Fibroblast of lung (primary cell): ENCODE measurements at regions not wholly inside any gene's neighbourhood (a gene's known extent, or its start where the extent isn't known, plus 50 kb on each side); places are given as distances from the start of the nearest gene placed in this dataset.

Experiments used
- DNase-seq, 2 donors: peaks; one replicate each; pipeline versions ENCODE4 v3.0.0 to v3.0.0-alpha.2; 2010; ENCODE audit warnings: low read depth in 2 of 2
- H2AFZ ChIP-seq: 2 replicates; pipeline ENCODE4 v1.5.1; 2012; ENCODE audit warnings: low read length, control low read depth, inconsistent platforms
- H3K27ac ChIP-seq: 2 replicates; pipeline ENCODE4 v1.5.1; 2011; ENCODE audit warnings: low read length, control low read depth; ENCODE audit not compliant: insufficient read depth
- H3K27me3 ChIP-seq: 2 replicates; pipeline ENCODE4 v1.5.1; 2011; ENCODE audit warnings: mild to moderate bottlenecking, low read length; ENCODE audit not compliant: control insufficient read depth, insufficient read depth
- H3K36me3 ChIP-seq: 2 replicates; pipeline ENCODE4 v1.5.1; 2011; ENCODE audit warnings: low read length; ENCODE audit not compliant: control insufficient read depth, insufficient read depth
- H3K4me1 ChIP-seq: 2 replicates; pipeline ENCODE4 v1.5.1; 2011; ENCODE audit warnings: low read length; ENCODE audit not compliant: control insufficient read depth, insufficient read depth; ENCODE audit errors: extremely low read depth
- H3K4me2 ChIP-seq: 2 replicates; pipeline ENCODE4 v1.5.1; 2011; ENCODE audit warnings: low read length, control low read depth; ENCODE audit not compliant: insufficient read depth; ENCODE audit errors: extremely low read depth
- H3K4me3 ChIP-seq, 4 experiments: fragments of 200-600 bp in 1 of 4; sonication (generic) in 1 of 4; replicated peaks in 1 of 4; 2 replicates each; pipeline ENCODE4 v1.5.1; 2011 to 2016; ENCODE audit warnings: low read length in 4 of 4, low read depth in 3 of 4, mild to moderate bottlenecking in 3 of 4, control low read depth in 2 of 4, inconsistent platforms in 1 of 4, mixed read lengths in 1 of 4; ENCODE audit not compliant: insufficient read depth in 1 of 4; ENCODE audit errors: control extremely low read depth in 1 of 4
- H3K79me2 ChIP-seq: 2 replicates; pipeline ENCODE4 v1.5.1; 2012; ENCODE audit warnings: mild to moderate bottlenecking, low read length, inconsistent platforms; ENCODE audit not compliant: control insufficient read depth, insufficient read depth
- H3K9ac ChIP-seq: 2 replicates; pipeline ENCODE4 v1.5.1; 2011; ENCODE audit warnings: mild to moderate bottlenecking, low read length, control low read depth; ENCODE audit not compliant: insufficient read depth
- H3K9me3 ChIP-seq: 2 replicates; pipeline ENCODE4 v1.5.1; 2012; ENCODE audit warnings: low read depth, low read length; ENCODE audit not compliant: control insufficient read depth, insufficient read depth
- H4K20me1 ChIP-seq: 2 replicates; pipeline ENCODE4 v1.5.1; 2011; ENCODE audit warnings: low read length; ENCODE audit not compliant: control insufficient read depth, insufficient read depth; ENCODE audit errors: extremely low read depth
- EZH2 ChIP-seq: IDR thresholded peaks from 2 replicates; pipeline ENCODE4 v1.5.1; 2012; ENCODE audit warnings: low read length, control low read depth, mild to moderate bottlenecking; ENCODE audit errors: missing control alignments
- TF ChIP-seq, protein P1 (sequence below), 2 donors: IDR thresholded peaks in 1 of 2; conservative IDR thresholded peaks in 1 of 2; 1 replicate in 1 of 2; 2 replicates in 1 of 2; pipeline ENCODE4 v1.5.1; 2011 to 2012; ENCODE audit warnings: low read length in 2 of 2, control low read depth in 1 of 2, inconsistent platforms in 1 of 2, low read depth in 1 of 2, mild to moderate bottlenecking in 1 of 2

DNA sequence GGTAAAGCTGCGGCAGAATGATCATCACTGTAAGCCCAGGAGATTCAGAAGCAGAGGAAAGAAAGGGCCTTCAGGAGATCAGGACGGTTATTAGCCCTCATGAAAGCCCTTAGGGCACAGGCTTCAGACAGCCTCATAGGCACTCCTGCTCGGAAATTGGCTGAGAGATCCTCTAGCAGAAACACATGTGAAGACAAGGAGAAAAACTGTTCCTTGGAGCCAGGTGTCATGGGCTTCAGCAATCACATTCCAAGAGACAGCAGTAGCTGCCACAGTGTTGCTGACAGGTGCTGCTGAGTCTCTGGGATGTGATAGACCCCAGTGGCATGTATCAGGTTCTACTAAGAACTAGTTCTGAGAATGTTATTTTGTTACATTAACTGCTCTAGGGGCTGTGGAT is 88.8 kb upstream of the DYRK2 start:
- H3K9me3 ChIP-seq = no peaks in the 10 kb centered on the region
- TF ChIP-seq EZH2 = no peak
- TF ChIP-seq, protein P1, sequence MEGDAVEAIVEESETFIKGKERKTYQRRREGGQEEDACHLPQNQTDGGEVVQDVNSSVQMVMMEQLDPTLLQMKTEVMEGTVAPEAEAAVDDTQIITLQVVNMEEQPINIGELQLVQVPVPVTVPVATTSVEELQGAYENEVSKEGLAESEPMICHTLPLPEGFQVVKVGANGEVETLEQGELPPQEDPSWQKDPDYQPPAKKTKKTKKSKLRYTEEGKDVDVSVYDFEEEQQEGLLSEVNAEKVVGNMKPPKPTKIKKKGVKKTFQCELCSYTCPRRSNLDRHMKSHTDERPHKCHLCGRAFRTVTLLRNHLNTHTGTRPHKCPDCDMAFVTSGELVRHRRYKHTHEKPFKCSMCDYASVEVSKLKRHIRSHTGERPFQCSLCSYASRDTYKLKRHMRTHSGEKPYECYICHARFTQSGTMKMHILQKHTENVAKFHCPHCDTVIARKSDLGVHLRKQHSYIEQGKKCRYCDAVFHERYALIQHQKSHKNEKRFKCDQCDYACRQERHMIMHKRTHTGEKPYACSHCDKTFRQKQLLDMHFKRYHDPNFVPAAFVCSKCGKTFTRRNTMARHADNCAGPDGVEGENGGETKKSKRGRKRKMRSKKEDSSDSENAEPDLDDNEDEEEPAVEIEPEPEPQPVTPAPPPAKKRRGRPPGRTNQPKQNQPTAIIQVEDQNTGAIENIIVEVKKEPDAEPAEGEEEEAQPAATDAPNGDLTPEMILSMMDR (conservative IDR thresholded peaks at IDR 0.05 in 1 of 2, IDR thresholded peaks at IDR 0.05 in 1 of 2; ENCODE audit: low read depth in 1 of 2, low read length in 2 of 2) = no peak

DNA sequence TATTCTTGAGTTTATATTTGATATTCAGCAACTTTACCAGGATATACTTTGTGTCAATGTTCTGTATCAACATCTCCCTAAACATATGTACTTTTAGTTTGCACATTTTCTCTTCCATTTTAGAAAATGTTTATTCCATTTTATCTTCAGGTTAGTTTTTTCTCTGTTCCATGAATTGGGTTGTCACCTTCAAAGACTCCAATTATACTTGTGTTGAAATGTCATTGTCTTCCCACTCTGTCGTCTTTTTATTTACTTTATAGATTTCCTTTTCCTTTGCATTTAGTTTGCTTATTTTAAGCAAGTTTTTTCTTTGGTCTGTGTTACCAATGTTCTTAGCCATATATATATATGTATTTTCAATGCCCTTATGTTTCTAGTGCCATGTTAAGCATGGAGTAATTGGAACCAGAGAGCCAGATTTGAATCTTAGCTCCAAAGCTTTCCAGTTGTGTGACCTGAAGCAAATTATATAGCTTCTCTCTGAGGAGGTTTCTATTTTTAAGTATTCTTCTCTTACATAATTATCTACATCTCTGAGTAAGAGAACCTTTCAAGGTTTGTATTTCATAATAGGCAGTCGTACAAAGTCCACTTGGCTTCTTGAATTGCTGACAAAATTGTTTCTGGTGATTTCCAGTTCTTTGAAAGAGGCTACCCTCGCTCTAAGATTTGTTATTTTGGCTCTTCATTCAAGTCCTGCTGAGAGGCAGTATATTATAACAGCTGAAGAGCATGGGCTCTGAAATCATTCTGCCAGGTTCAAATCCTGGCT is 85.8 kb upstream of the DYRK2 start:
- DNase-seq = no peak
- Histone ChIP-seq H3K9ac (no peak overlapping the region), H4K20me1 (no peaks in the 10 kb centered on the region), H3K4me2 (no peak overlapping the region), H3K4me1 (no peaks in the 10 kb centered on the region), H3K79me2 (no peaks in the 10 kb centered on the region), H3K4me3 (no peak overlapping the region), H3K27ac (no peak overlapping the region), H3K36me3 (no peaks in the 10 kb centered on the region), H3K27me3 (no peaks in the 10 kb centered on the region), H3K9me3 (no peaks in the 10 kb centered on the region), H2AFZ (no peak overlapping the region)
- no peak for TF ChIP-seq EZH2
- TF ChIP-seq, protein P1 (conservative IDR thresholded peaks at IDR 0.05 in 1 of 2, IDR thresholded peaks at IDR 0.05 in 1 of 2; ENCODE audit: low read depth in 1 of 2, low read length in 2 of 2) = no peak

More for the DNA sequence above, 88.8 kb upstream of the DYRK2 start:
- H2AFZ ChIP-seq = no peak overlapping the region
- no peaks in the 10 kb centered on the region for H3K79me2 ChIP-seq
- H3K27me3 ChIP-seq = no peaks in the 10 kb centered on the region
- H3K9ac ChIP-seq = no peak overlapping the region
- no peak for DNase-seq
- no peak overlapping the region for H3K4me2 ChIP-seq
- no peaks in the 10 kb centered on the region for H3K36me3 ChIP-seq
- H3K27ac ChIP-seq = no peak overlapping the region
- no peaks in the 10 kb centered on the region for H3K4me1 ChIP-seq
- no peak overlapping the region for H3K4me3 ChIP-seq
- no peaks in the 10 kb centered on the region for H4K20me1 ChIP-seq

DNA sequence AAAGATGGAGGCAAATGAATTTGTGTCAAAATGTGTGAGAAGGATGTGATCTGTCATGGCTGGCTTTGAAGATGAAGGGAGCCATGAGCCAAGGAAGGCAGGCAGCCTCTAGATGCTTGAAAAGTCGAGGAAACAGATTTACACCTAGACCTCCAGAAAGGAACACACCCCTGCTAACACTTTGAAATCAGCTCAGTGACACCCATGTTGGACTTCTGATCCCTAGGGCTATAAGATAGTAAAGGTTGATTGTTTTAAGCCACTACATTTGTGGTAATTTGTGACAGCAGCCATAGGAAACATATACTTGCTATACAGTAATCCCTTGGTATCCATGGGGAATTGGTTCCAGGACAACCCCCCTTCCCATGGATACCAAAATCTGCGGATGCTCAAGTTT is 80.5 kb upstream of the DYRK2 start:
- TF ChIP-seq EZH2 = no peak
- TF ChIP-seq, protein P1 (conservative IDR thresholded peaks at IDR 0.05 in 1 of 2, IDR thresholded peaks at IDR 0.05 in 1 of 2; ENCODE audit: low read depth in 1 of 2, low read length in 2 of 2) = no peak
- no peaks in the 10 kb centered on the region for H3K4me1 ChIP-seq
- no peak overlapping the region for H3K4me2 ChIP-seq
- no peak for DNase-seq
- no peak overlapping the region for H3K27ac ChIP-seq
- no peak overlapping the region for H3K4me3 ChIP-seq
- H3K9me3 ChIP-seq = no peaks in the 10 kb centered on the region
- H2AFZ ChIP-seq = no peak overlapping the region
- H3K27me3 ChIP-seq = no peaks in the 10 kb centered on the region
- no peaks in the 10 kb centered on the region for H3K79me2 ChIP-seq
- H4K20me1 ChIP-seq = no peaks in the 10 kb centered on the region
- no peaks in the 10 kb centered on the region for H3K36me3 ChIP-seq
- H3K9ac ChIP-seq = no peak overlapping the region
